Urinary bladder (tissue), 3 donors: ENCODE measurements at regions not wholly inside any gene's neighbourhood (a gene's known extent, or its start where the extent isn't known, plus 50 kb on each side); places are given as distances from the start of the nearest gene placed in this dataset.
"Not testable (repeated sequence)": the region's sequence is repeated elsewhere in the genome, so short reads cannot be mapped to it uniquely, and the experiment has no call there.

Source experiments
- DNase-seq: peaks from one replicate; pipeline ENCODE4 v3.0.0-alpha.2; 2015; ENCODE audit errors: extremely low spot score
- H3K27ac ChIP-seq: one replicate; pipeline ENCODE4 v1.5.1; 2013; ENCODE audit warnings: low read depth, mild to moderate bottlenecking, moderate library complexity
- H3K36me3 ChIP-seq: one replicate; pipeline ENCODE4 v1.6.1; 2013; ENCODE audit warnings: mild to moderate bottlenecking, moderate library complexity; ENCODE audit not compliant: insufficient read depth
- H3K4me1 ChIP-seq: one replicate; pipeline ENCODE4 v1.6.1; 2013; ENCODE audit warnings: mild to moderate bottlenecking, moderate library complexity; ENCODE audit not compliant: insufficient read depth
- H3K4me3 ChIP-seq: one replicate; pipeline ENCODE4 v1.5.1; 2013; ENCODE audit warnings: low read depth, low read length
- WGBS: extraction: QIAGEN DNeasy Blood & Tissue Kit; methylation state at CpG from one replicate; pipeline ENCODE4 v1.1.7; 2013; 5-methylcytosine and 5-hydroxymethylcytosine counted together
- donor health status: healthy with polysubstance abuse.
- donor health status: healthy.

GRCh38 chr9:29609282-29609681 is 2036.0 kb upstream of the C9orf72 start:
- WGBS, result 48% methylated on average over 2 of the region's 2 CpGs
- Histone ChIP-seq H3K27ac (no peak overlapping the region), H3K4me1 (no peaks in the 10 kb centered on the region), H3K4me3 (no peak overlapping the region), H3K36me3 (no peaks in the 10 kb centered on the region)
- DNase-seq, result no peak

- no peak for DNase-seq
- Histone ChIP-seq H3K27ac (no peak overlapping the region), H3K4me1 (no peaks in the 10 kb centered on the region), H3K4me3 (no peak overlapping the region), H3K36me3 (no peaks in the 10 kb centered on the region)
- WGBS, result 70% methylated on average over 1 of the region's 1 CpG
Observed at GRCh38 chr9:29613773-29614172, 2040.5 kb upstream of the C9orf72 start.

GRCh38 chr9:29616844-29617243 is 2043.6 kb upstream of the C9orf72 start:
- DNase-seq, result no peak
- Histone ChIP-seq H3K4me3 (no peak overlapping the region), H3K36me3 (no peaks in the 10 kb centered on the region), H3K4me1 (no peaks in the 10 kb centered on the region), H3K27ac (no peak overlapping the region)
- 67% methylated on average over 2 of the region's 2 CpGs for WGBS

- WGBS, result 51% methylated on average over 2 of the region's 2 CpGs
- DNase-seq, result no peak
- Histone ChIP-seq H3K4me1 (no peaks in the 10 kb centered on the region), H3K36me3 (no peaks in the 10 kb centered on the region), H3K27ac (no peak overlapping the region), H3K4me3 (no peak overlapping the region)
Observed at GRCh38 chr9:29625292-29625731, 2052.0 kb upstream of the C9orf72 start.

- DNase-seq, result no peak
- Histone ChIP-seq H3K36me3 (no peaks in the 10 kb centered on the region), H3K4me1 (no peaks in the 10 kb centered on the region), H3K4me3 (no peak overlapping the region), H3K27ac (no peak overlapping the region)
- WGBS, result 60% methylated on average over 3 of the region's 3 CpGs
Observed at GRCh38 chr9:29625931-29626330, 2052.7 kb upstream of the C9orf72 start.

GRCh38 chr9:29628856-29629255 is 2055.6 kb upstream of the C9orf72 start:
- not testable (repeated sequence) for H3K27ac ChIP-seq, DNase-seq, H3K4me3 ChIP-seq, H3K4me1 ChIP-seq, H3K36me3 ChIP-seq
- WGBS, result 73% methylated on average over 1 of the region's 1 CpG

GRCh38 chr9:29637471-29638237 is 2064.4 kb upstream of the C9orf72 start:
- Histone ChIP-seq H3K27ac (no peak overlapping the region), H3K4me1 (no peaks in the 10 kb centered on the region), H3K36me3 (no peaks in the 10 kb centered on the region), H3K4me3 (no peak overlapping the region)
- no peak for DNase-seq
- 24% methylated on average over 3 of the region's 3 CpGs for WGBS

GRCh38 chr9:29640507-29640906 is 2067.2 kb upstream of the C9orf72 start:
- Histone ChIP-seq H3K4me1 (no peaks in the 10 kb centered on the region), H3K27ac (no peak overlapping the region), H3K36me3 (no peaks in the 10 kb centered on the region), H3K4me3 (no peak overlapping the region)
- no peak for DNase-seq
- WGBS, result 80% methylated on average over 2 of the region's 2 CpGs

- Histone ChIP-seq H3K4me3 (no peak overlapping the region), H3K27ac (no peak overlapping the region), H3K36me3 (no peaks in the 10 kb centered on the region), H3K4me1 (no peaks in the 10 kb centered on the region)
- DNase-seq, result no peak
Observed at GRCh38 chr9:29644514-29644913, 2071.2 kb upstream of the C9orf72 start.

GRCh38 chr9:29647451-29647850 is 2074.2 kb upstream of the C9orf72 start:
- DNase-seq, result no peak
- H3K4me3 ChIP-seq, result no peak overlapping the region
- no peaks in the 10 kb centered on the region for H3K36me3 ChIP-seq
- no peaks in the 10 kb centered on the region for H3K4me1 ChIP-seq
- H3K27ac ChIP-seq, result no peak overlapping the region

GRCh38 chr9:29648132-29648531 is 2074.9 kb upstream of the C9orf72 start:
- no peaks in the 10 kb centered on the region for H3K36me3 ChIP-seq
- no peak for DNase-seq
- no peak overlapping the region for H3K4me3 ChIP-seq

GRCh38 chr9:29648601-29649000 is 2075.3 kb upstream of the C9orf72 start:
- H3K4me3 ChIP-seq, result no peak overlapping the region
- DNase-seq, result no peak

More at GRCh38 chr9:29648132-29648531, 2074.9 kb upstream of the C9orf72 start:
- Histone ChIP-seq H3K27ac (no peak overlapping the region), H3K4me1 (no peaks in the 10 kb centered on the region)

GRCh38 chr9:29656641-29657406 is 2083.5 kb upstream of the C9orf72 start:
- Histone ChIP-seq H3K4me1 (no peaks in the 10 kb centered on the region), H3K27ac (no peak overlapping the region), H3K36me3 (no peaks in the 10 kb centered on the region), H3K4me3 (no peak overlapping the region)
- DNase-seq, result no peak
- WGBS, result 92% methylated on average over 7 of the region's 7 CpGs

More at GRCh38 chr9:29648601-29649000, 2075.3 kb upstream of the C9orf72 start:
- Histone ChIP-seq H3K4me1 (no peaks in the 10 kb centered on the region), H3K36me3 (no peaks in the 10 kb centered on the region), H3K27ac (no peak overlapping the region)

- no peak for DNase-seq
- H3K36me3 ChIP-seq, result no peaks in the 10 kb centered on the region
- 95% methylated on average over 7 of the region's 7 CpGs for WGBS
- H3K4me3 ChIP-seq, result no peak overlapping the region
- H3K4me1 ChIP-seq, result no peaks in the 10 kb centered on the region
- no peak overlapping the region for H3K27ac ChIP-seq
Observed at GRCh38 chr9:29657821-29658220, 2084.5 kb upstream of the C9orf72 start.
